ENCODE measurements at regions not wholly inside any gene's neighbourhood (a gene's known extent, or its start where the extent isn't known, plus 50 kb on each side); places are given as distances from the start of the nearest gene placed in this dataset.
"Not testable (repeated sequence)": the region's sequence is repeated elsewhere in the genome, so short reads cannot be mapped to it uniquely, and the experiment has no call there.

- no peak for DNase-seq (ENCODE audit: low spot score)
Observed at GRCh38 chr6:16947375-16948015, 154.4 kb upstream of the STMND1 start.

- DNase-seq (ENCODE audit: low spot score) = no peak
Observed at GRCh38 chr6:16944596-16944995, 157.3 kb upstream of the STMND1 start.

- no peak for DNase-seq (ENCODE audit: low spot score)
Observed at GRCh38 chr6:16939839-16940238, 162.0 kb upstream of the STMND1 start.

GRCh38 chr6:16939351-16939750 lies 162.5 kb upstream of the STMND1 start:
- no peak for DNase-seq (ENCODE audit: low spot score)

GRCh38 chr6:16936893-16937292 lies 165.0 kb upstream of the STMND1 start:
- DNase-seq (ENCODE audit: low spot score) = no peak

- DNase-seq (ENCODE audit: low spot score) = no peak
Observed at GRCh38 chr6:16933961-16934360, 167.9 kb upstream of the STMND1 start.

- no peak for DNase-seq (ENCODE audit: low spot score)
Observed at GRCh38 chr6:16933532-16933931, 168.3 kb upstream of the STMND1 start.

- DNase-seq (ENCODE audit: low spot score) = no peak
Observed at GRCh38 chr6:16932920-16933319, 168.9 kb upstream of the STMND1 start.

- DNase-seq (ENCODE audit: low spot score) = not testable (repeated sequence)
Observed at GRCh38 chr6:16931079-16931478, 169.8 kb upstream of the ATXN1 start.

GRCh38 chr6:16930432-16930831 lies 169.2 kb upstream of the ATXN1 start:
- no peak for DNase-seq (ENCODE audit: low spot score)

GRCh38 chr6:16929809-16930208 lies 168.5 kb upstream of the ATXN1 start:
- no peak for DNase-seq (ENCODE audit: low spot score)

- no peak for DNase-seq (ENCODE audit: low spot score)
Observed at GRCh38 chr6:16928387-16928786, 167.1 kb upstream of the ATXN1 start.

- no peak for DNase-seq (ENCODE audit: low spot score)
Observed at GRCh38 chr6:16927205-16927604, 165.9 kb upstream of the ATXN1 start.

GRCh38 chr6:16925461-16925860 lies 164.2 kb upstream of the ATXN1 start:
- DNase-seq (ENCODE audit: low spot score) = no peak

- no peak for DNase-seq (ENCODE audit: low spot score)
Observed at GRCh38 chr6:16922282-16922681, 161.0 kb upstream of the ATXN1 start.

GRCh38 chr6:16921399-16922110 lies 160.3 kb upstream of the ATXN1 start:
- no peak for DNase-seq (ENCODE audit: low spot score)

GRCh38 chr6:16918586-16918985 lies 157.3 kb upstream of the ATXN1 start:
- DNase-seq (ENCODE audit: low spot score) = no peak

GRCh38 chr6:16914184-16914583 lies 152.9 kb upstream of the ATXN1 start:
- no peak for DNase-seq (ENCODE audit: low spot score)

- no peak for DNase-seq (ENCODE audit: low spot score)
Observed at GRCh38 chr6:16912756-16913155, 151.5 kb upstream of the ATXN1 start.

GRCh38 chr6:16911088-16911487 lies 149.8 kb upstream of the ATXN1 start:
- DNase-seq (ENCODE audit: low spot score) = no peak

GRCh38 chr6:16909658-16910360 lies 148.5 kb upstream of the ATXN1 start:
- DNase-seq (ENCODE audit: low spot score) = no peak

GRCh38 chr6:16907991-16908390 lies 146.7 kb upstream of the ATXN1 start:
- no peak for DNase-seq (ENCODE audit: low spot score)

- DNase-seq (ENCODE audit: low spot score) = no peak
Observed at GRCh38 chr6:16904957-16905356, 143.7 kb upstream of the ATXN1 start.

Measured in left forelimb (tissue), 1 donor.